HG03139 (cell line): ENCODE measurements at regions not wholly inside any gene's neighbourhood (a gene's known extent, or its start where the extent isn't known, plus 50 kb on each side); places are given as distances from the start of the nearest gene placed in this dataset.
A peak's percentile ranks its signal among the peaks of the same experiment; 100 is the strongest.

Experiments
- ATAC-seq: cut with Tn5 transposase; IDR thresholded peaks from one replicate; pipeline ENCODE4 v1.9.1; 2021; ENCODE audit not compliant: unreplicated experiment

- no peak for ATAC-seq
Observed at GRCh38 chr2:120669121-120669952, 66.3 kb upstream of the GLI2 start.

- ATAC-seq = no peak
Observed at GRCh38 chr2:120669971-120670370, 65.7 kb upstream of the GLI2 start.

GRCh38 chr2:120670371-120670770 is 65.3 kb upstream of the GLI2 start:
- ATAC-seq = no peak

GRCh38 chr2:120670771-120671480 is 64.7 kb upstream of the GLI2 start:
- no peak for ATAC-seq

- no peak for ATAC-seq
Observed at GRCh38 chr2:120672526-120673204, 63.0 kb upstream of the GLI2 start.

- ATAC-seq = no peak
Observed at GRCh38 chr2:120673205-120673550, 62.5 kb upstream of the GLI2 start.

- no peak for ATAC-seq
Observed at GRCh38 chr2:120673571-120674061, 62.1 kb upstream of the GLI2 start.

GRCh38 chr2:120674246-120675170 is 61.2 kb upstream of the GLI2 start:
- ATAC-seq = no peak

GRCh38 chr2:120675460-120676130 is 60.1 kb upstream of the GLI2 start:
- peak; percentile 65 for ATAC-seq

GRCh38 chr2:120677221-120677620 is 58.4 kb upstream of the GLI2 start:
- ATAC-seq = no peak

- ATAC-seq = no peak
Observed at GRCh38 chr2:120677696-120678247, 57.9 kb upstream of the GLI2 start.

GRCh38 chr2:120678251-120678650 is 57.4 kb upstream of the GLI2 start:
- ATAC-seq = no peak

GRCh38 chr2:120678926-120679325 is 56.7 kb upstream of the GLI2 start:
- no peak for ATAC-seq

GRCh38 chr2:120679526-120679925 is 56.1 kb upstream of the GLI2 start:
- ATAC-seq = no peak

- peak; percentile 58 for ATAC-seq
Observed at GRCh38 chr2:120680136-120680761, 55.4 kb upstream of the GLI2 start.

- no peak for ATAC-seq
Observed at GRCh38 chr2:120681181-120681580, 54.5 kb upstream of the GLI2 start.

- no peak for ATAC-seq
Observed at GRCh38 chr2:120681696-120682288, 53.9 kb upstream of the GLI2 start.

- no peak for ATAC-seq
Observed at GRCh38 chr2:120682654-120683053, 53.0 kb upstream of the GLI2 start.

- ATAC-seq = no peak
Observed at GRCh38 chr2:120683081-120683480, 52.6 kb upstream of the GLI2 start.
